ENCODE measurements at regions not wholly inside any gene's neighbourhood (a gene's known extent, or its start where the extent isn't known, plus 50 kb on each side); places are given as distances from the start of the nearest gene placed in this dataset.

GRCh38 chr3:70876154-70876553 is 563.7 kb upstream of the MDFIC2 start:
- no peak for DNase-seq (ENCODE audit: low read depth, low spot score)
- H3K4me3 ChIP-seq (ENCODE audit: low read depth, low read length) = no peak overlapping the region
- in situ Hi-C loops (cut with HindIII; ENCODE audit: low sequenced_read_pairs) = no loop called here
- TF ChIP-seq, protein P1, sequence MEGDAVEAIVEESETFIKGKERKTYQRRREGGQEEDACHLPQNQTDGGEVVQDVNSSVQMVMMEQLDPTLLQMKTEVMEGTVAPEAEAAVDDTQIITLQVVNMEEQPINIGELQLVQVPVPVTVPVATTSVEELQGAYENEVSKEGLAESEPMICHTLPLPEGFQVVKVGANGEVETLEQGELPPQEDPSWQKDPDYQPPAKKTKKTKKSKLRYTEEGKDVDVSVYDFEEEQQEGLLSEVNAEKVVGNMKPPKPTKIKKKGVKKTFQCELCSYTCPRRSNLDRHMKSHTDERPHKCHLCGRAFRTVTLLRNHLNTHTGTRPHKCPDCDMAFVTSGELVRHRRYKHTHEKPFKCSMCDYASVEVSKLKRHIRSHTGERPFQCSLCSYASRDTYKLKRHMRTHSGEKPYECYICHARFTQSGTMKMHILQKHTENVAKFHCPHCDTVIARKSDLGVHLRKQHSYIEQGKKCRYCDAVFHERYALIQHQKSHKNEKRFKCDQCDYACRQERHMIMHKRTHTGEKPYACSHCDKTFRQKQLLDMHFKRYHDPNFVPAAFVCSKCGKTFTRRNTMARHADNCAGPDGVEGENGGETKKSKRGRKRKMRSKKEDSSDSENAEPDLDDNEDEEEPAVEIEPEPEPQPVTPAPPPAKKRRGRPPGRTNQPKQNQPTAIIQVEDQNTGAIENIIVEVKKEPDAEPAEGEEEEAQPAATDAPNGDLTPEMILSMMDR (IDR thresholded peaks at IDR 0.05; ENCODE audit: low read depth, low read length) = no peak

- no peak overlapping the region for H3K4me3 ChIP-seq (ENCODE audit: low read depth, low read length)
- DNase-seq (ENCODE audit: low read depth, low spot score) = no peak
- in situ Hi-C loops (cut with HindIII; ENCODE audit: low sequenced_read_pairs) = no loop called here
- TF ChIP-seq, protein P1 (IDR thresholded peaks at IDR 0.05; ENCODE audit: low read depth, low read length) = no peak
These were observed 561.8 kb upstream of the MDFIC2 start for GRCh38 chr3:70874196-70874595.

- no peak overlapping the region for H3K4me3 ChIP-seq (ENCODE audit: low read depth, low read length)
- DNase-seq (ENCODE audit: low read depth, low spot score) = no peak
- TF ChIP-seq, protein P1 (IDR thresholded peaks at IDR 0.05; ENCODE audit: low read depth, low read length) = no peak
- in situ Hi-C loops (cut with HindIII; ENCODE audit: low sequenced_read_pairs) = no loop called here
These were observed 561.2 kb upstream of the MDFIC2 start for GRCh38 chr3:70873686-70874085.

DNA sequence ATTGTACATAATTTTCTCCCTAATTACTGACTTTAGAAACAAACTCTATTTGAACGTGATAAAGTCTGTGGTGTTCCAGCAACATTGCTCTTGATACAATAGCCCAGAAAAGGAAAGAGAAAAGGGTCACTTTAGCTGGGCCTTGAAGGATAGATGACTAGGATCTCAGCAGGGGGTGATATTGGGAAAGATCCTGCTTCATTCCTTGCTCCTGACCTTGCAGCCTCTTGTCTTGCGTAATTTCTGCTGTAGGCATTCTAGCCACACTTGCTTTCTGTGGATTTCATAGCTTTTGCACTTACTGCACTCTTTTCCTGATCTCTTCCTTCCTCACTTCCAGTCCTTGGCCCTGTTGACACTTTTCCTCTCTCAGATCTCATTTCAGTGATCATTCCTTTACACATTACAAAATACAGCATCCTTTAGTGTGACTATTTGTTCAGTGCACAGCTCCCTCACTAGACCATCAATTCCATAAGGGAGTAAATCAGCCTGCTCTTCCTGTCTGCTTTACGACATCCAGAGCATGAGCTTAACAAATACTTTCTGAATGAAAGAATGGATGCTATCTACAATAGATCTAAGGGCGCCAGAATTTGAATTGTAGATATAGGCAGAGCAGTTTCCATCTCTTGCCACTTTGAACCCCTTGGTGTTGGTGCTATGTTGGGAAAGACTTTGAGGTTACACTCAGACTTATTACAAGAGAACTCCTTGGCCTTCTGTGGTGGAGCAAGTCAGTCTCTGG is 559.6 kb upstream of the MDFIC2 start:
- in situ Hi-C loops (cut with HindIII; ENCODE audit: low sequenced_read_pairs) = no loop called here
- DNase-seq (ENCODE audit: low read depth, low spot score) = peak; percentile 70
- H3K4me3 ChIP-seq (ENCODE audit: low read depth, low read length) = no peak overlapping the region
- TF ChIP-seq, protein P1 (IDR thresholded peaks at IDR 0.05; ENCODE audit: low read depth, low read length) = no peak

DNA sequence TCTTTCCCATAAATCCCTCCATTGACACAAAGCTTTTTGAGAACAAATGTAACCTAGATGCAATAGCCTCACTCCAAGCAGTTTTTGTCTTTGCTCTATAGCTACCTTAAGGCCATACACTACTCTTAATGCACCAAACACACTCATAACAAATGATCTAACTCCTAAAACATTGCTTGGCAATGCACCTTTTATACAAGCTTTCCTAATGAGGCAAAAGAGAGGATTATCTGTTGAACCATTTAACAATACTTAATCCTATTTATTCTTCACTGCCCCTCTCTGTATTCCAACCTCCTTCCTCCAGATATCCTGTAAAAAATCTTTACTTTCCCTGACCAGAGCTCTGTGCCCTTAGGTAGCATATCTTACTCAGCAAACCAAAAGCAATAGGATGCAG is 558.1 kb upstream of the MDFIC2 start:
- no peak overlapping the region for H3K4me3 ChIP-seq (ENCODE audit: low read depth, low read length)
- no peak for DNase-seq (ENCODE audit: low read depth, low spot score)
- in situ Hi-C loops (cut with HindIII; ENCODE audit: low sequenced_read_pairs) = no loop called here
- TF ChIP-seq, protein P1 (IDR thresholded peaks at IDR 0.05; ENCODE audit: low read depth, low read length) = no peak

DNA sequence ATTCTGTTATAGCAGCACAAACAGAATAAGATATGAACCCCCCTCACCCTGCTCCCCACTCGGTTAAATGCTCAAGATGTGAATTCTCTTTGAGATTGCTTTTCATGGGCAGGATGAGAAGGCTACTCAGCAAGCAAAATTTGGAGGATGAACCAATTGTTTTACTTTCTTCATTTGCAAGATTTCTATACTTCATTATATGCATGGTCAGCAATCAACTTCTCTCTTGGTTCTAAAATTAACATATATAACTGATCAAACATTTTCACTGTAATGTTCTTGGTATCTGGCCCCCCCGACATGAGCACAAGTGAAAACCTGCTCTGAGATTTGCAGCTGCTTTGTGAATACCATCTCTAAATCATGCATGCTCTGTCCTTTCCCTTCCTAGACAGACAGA is 556.1 kb upstream of the MDFIC2 start:
- in situ Hi-C loops (cut with HindIII; ENCODE audit: low sequenced_read_pairs) = no loop called here
- DNase-seq (ENCODE audit: low read depth, low spot score) = no peak
- TF ChIP-seq, protein P1 (IDR thresholded peaks at IDR 0.05; ENCODE audit: low read depth, low read length) = no peak
- H3K4me3 ChIP-seq (ENCODE audit: low read depth, low read length) = no peak overlapping the region

Measured in astrocyte of the spinal cord (primary cell).